ENCODE measurements at regions not wholly inside any gene's neighbourhood (a gene's known extent, or its start where the extent isn't known, plus 50 kb on each side); places are given as distances from the start of the nearest gene placed in this dataset.
"Not testable (repeated sequence)": the region's sequence is repeated elsewhere in the genome, so short reads cannot be mapped to it uniquely, and the experiment has no call there.

GRCh38 chr5:177845906-177846305 is 63.2 kb upstream of the FAM153A start:
- not testable (repeated sequence) for TF ChIP-seq KAT7 (CRISPR knock-in tag; IDR thresholded peaks at IDR 0.05; ENCODE audit: borderline replicate concordance); CTCF (CRISPR knock-in tag; IDR thresholded peaks at IDR 0.05); ELF4 (CRISPR knock-in tag; IDR thresholded peaks at IDR 0.05; ENCODE audit: borderline replicate concordance); GTF2F1 (IDR thresholded peaks at IDR 0.05; ENCODE audit: low read length); ZKSCAN1 (IDR thresholded peaks at IDR 0.05; ENCODE audit: low read length)
